Upper lobe of left lung (tissue), 6 donors: ENCODE measurements at regions not wholly inside any gene's neighbourhood (a gene's known extent, or its start where the extent isn't known, plus 50 kb on each side); places are given as distances from the start of the nearest gene placed in this dataset.
"Not testable (repeated sequence)": the region's sequence is repeated elsewhere in the genome, so short reads cannot be mapped to it uniquely, and the experiment has no call there.

Source experiments
- ATAC-seq, 2 donors: fragments of 200-7000 bp; cut with Tn5 transposase; one replicate each; pipeline ENCODE4 v1.9.1; 2022; ENCODE audit warnings: mild to moderate bottlenecking in 2 of 2, moderate library complexity in 2 of 2; ENCODE audit not compliant: low FRiP score in 2 of 2
- DNase-seq, 2 donors: peaks; one replicate each; pipeline ENCODE4 v3.0.0-alpha.2; 2019 to 2020
- H3K27ac ChIP-seq, 4 donors: fragments of 200-600 bp; sonication (generic); one replicate each; pipeline ENCODE4 v1.5.1; 2016 to 2019
- H3K27me3 ChIP-seq, 4 donors: fragments of 200-600 bp; sonication (generic); one replicate each; pipeline ENCODE4 v1.5.1; 2017 to 2019
- H3K36me3 ChIP-seq, 4 donors: fragments of 200-600 bp; sonication (generic); one replicate each; pipeline ENCODE4 v1.5.1; 2016 to 2019
- H3K4me1 ChIP-seq, 4 donors: fragments of 200-600 bp; sonication (generic); one replicate each; pipeline ENCODE4 v1.5.1; 2018 to 2019
- H3K4me3 ChIP-seq, 4 donors: fragments of 200-600 bp; sonication (generic); one replicate each; pipeline ENCODE4 v1.5.1; 2017 to 2019; ENCODE audit warnings: mild to moderate bottlenecking in 2 of 4, moderate library complexity in 1 of 4
- H3K9me3 ChIP-seq, 4 donors: fragments of 200-600 bp; sonication (generic); one replicate each; pipeline ENCODE4 v1.5.1; 2018 to 2019
- CTCF ChIP-seq, 6 experiments: fragments of 450-650 bp in 4 of 6; fragments of 200-600 bp in 2 of 6; sonication (generic) in 2 of 6; IDR thresholded peaks; one replicate each; pipeline ENCODE4 v1.5.1; 2016 to 2019; ENCODE audit warnings: antibody characterized with exemption in 6 of 6
- EP300 ChIP-seq, 4 donors: sonication (generic); formaldehyde crosslinking; IDR thresholded peaks; one replicate each; pipeline ENCODE4 v1.5.1; 2017; ENCODE audit warnings: antibody characterized with exemption in 4 of 4, control low read depth in 2 of 4
- POLR2A ChIP-seq, 4 donors: fragments of 450-650 bp; IDR thresholded peaks; one replicate each; pipeline ENCODE4 v1.5.1; 2016 to 2017; ENCODE audit warnings: antibody characterized with exemption in 4 of 4, mild to moderate bottlenecking in 2 of 4
- POLR2AphosphoS5 ChIP-seq, 2 donors: sonication (generic); formaldehyde crosslinking; IDR thresholded peaks; one replicate each; pipeline ENCODE4 v1.5.1; 2017; ENCODE audit warnings: antibody characterized with exemption in 2 of 2
- WGBS, 2 donors: methylation state at CpG; one replicate each; pipeline ENCODE4 v1.1.5; 2017 to 2018; 5-methylcytosine and 5-hydroxymethylcytosine counted together
- donor health status: DM: no; HTN: no; CAD: no; lungs with moderate emphysema.
- donor health status: DM: no; HTN: yes; CAD: no; lungs with severe emphysema.

GRCh38 chr6:27599859-27600532 is 127.1 kb upstream of the ZNF184 start:
- peaks cover 0 to 4% (median 0%) of the 10 kb centered on the region in 4 donors for H3K4me1 ChIP-seq
- TF ChIP-seq POLR2AphosphoS5 (IDR thresholded peaks at IDR 0.05) (no peak), POLR2A (IDR thresholded peaks at IDR 0.05) (no peak)
- H3K27ac ChIP-seq, result no peak overlapping the region
- ATAC-seq (no peak), DNase-seq (peak in 1 of 2 donors; percentile 53)
- H3K36me3 ChIP-seq, result no peaks in the 10 kb centered on the region
- H3K9me3 ChIP-seq, result peaks cover 0 to 5% (median 1%) of the 10 kb centered on the region in 4 donors
- 87% methylated on average over 19 of the region's 19 CpGs for WGBS, 2 donors
- H3K4me3 ChIP-seq, result no peak overlapping the region
- H3K27me3 ChIP-seq, result peaks cover 0 to 18% (median 5%) of the 10 kb centered on the region in 4 donors

DNA sequence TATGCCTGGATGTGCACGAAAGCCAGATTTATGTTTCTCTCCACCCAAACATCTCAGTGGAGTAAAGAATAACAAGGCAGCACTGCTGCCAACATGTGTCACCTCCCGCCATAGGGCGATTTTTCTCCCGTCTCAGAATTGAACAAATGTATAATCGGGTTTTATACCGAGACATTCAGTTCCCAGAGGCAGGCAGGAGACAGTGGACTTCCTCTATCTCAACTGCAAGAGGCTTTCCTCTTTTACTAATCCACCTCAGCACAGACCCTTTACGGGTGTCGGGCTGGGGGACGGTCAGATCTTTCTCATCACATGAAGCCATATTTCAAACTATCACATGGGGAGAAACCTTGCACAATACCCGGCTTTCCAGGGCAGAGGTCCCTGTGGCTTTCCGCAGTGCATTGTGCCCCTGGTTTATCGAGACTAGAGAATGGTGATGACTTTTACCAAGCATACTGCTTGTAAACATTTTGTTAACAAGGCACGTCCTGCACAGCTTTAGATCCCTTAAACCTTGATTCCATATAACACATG is 124.2 kb upstream of the ZNF184 start:
- not testable (repeated sequence) for H3K4me1 ChIP-seq, H3K36me3 ChIP-seq, H3K9me3 ChIP-seq, H3K4me3 ChIP-seq, DNase-seq, H3K27ac ChIP-seq, ATAC-seq
- peaks cover 0 to 19% (median 8%) of the 10 kb centered on the region in 4 donors for H3K27me3 ChIP-seq
- 68 to 76% methylated on average over 12 to 13 of the region's 13 CpGs for WGBS, 2 donors

DNA sequence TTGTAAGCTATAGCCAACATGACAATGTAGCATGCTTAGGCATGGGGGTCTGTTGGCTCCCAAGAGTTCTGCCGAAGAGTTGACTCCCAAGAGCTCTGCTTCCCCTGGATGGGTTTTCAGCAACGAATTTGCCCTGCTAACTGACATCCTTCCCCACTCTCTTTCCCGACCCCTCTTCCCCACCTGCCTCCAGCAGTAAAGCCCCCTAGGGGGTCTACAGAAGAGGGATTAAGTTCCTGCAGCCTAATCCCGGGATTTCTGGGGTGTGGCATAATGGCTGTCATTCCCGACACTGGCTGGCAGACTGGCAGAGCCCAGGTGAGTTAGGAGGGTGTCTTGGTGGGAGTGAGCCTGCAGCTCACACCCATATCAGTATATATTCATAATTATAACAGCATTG is 121.0 kb upstream of the ZNF184 start:
- 12 to 23% methylated on average over 5 of the region's 5 CpGs for WGBS, 2 donors
- peaks cover 0 to 14% (median 7%) of the 10 kb centered on the region in 4 donors for H3K27me3 ChIP-seq
- ATAC-seq (no peak), DNase-seq (no peak)
- no peak overlapping the region for H3K27ac ChIP-seq
- no peak overlapping the region for H3K4me3 ChIP-seq
- TF ChIP-seq EP300 (IDR thresholded peaks at IDR 0.05) (no peak), CTCF (IDR thresholded peaks at IDR 0.05) (no peak), POLR2AphosphoS5 (IDR thresholded peaks at IDR 0.05) (no peak), POLR2A (IDR thresholded peaks at IDR 0.05) (no peak)
- no peaks in the 10 kb centered on the region for H3K9me3 ChIP-seq
- H3K36me3 ChIP-seq, result no peaks in the 10 kb centered on the region
- H3K4me1 ChIP-seq, result peaks cover 0 to 6% (median 1%) of the 10 kb centered on the region in 4 donors

DNA sequence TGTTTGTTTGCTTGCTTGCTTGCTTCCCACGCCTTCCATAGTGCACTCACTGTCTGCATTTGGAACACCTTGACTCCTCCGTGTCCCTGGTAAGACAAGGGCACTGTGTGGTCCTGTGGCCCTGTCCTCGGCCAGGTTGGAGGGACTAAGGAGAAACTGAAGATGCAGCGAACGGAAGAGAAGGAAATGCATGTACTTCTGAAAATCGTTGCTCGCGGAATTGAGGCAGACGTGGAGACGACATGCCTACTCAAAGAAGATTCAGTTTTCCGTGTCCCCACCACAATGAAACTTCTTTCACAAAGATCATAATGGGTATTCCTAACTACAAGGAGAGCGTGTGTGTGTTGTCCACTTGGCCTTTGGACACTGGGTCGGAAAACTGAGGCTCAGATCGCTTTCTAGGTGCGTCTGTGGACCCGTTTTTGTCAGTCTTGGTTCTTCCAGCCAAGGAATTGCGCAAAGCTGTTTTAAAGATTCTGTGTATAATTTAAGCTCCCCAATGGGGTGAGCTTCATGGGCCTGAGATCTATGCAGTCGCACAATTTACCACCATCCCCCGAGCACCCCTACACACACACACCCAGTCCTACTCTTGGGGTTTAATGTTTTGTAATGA is 120.4 kb upstream of the ZNF184 start:
- H3K27me3 ChIP-seq, result peaks cover 0 to 14% (median 7%) of the 10 kb centered on the region in 4 donors
- WGBS, 2 donors, result 12 to 19% methylated on average over 19 of the region's 19 CpGs

GRCh38 chr6:27592481-27593199 is 119.7 kb upstream of the ZNF184 start:
- H3K4me1 ChIP-seq, result peaks cover 0 to 6% (median 1%) of the 10 kb centered on the region in 4 donors
- H3K27ac ChIP-seq, result no peak overlapping the region
- DNase-seq, result no peak
- H3K9me3 ChIP-seq, result no peaks in the 10 kb centered on the region
- TF ChIP-seq CTCF (IDR thresholded peaks at IDR 0.05), result no peak
- TF ChIP-seq POLR2AphosphoS5 (IDR thresholded peaks at IDR 0.05), result no peak
- TF ChIP-seq POLR2A (IDR thresholded peaks at IDR 0.05), result no peak
- TF ChIP-seq EP300 (IDR thresholded peaks at IDR 0.05), result no peak
- no peaks in the 10 kb centered on the region for H3K36me3 ChIP-seq
- ATAC-seq, result no peak
- H3K27me3 ChIP-seq, result peaks cover 0 to 14% (median 7%) of the 10 kb centered on the region in 4 donors
- no peak overlapping the region for H3K4me3 ChIP-seq
- 6% methylated on average over 22 of the region's 22 CpGs for whole genome bisulfite sequencing, 2 donors

More for the DNA sequence above, 120.4 kb upstream of the ZNF184 start:
- no peak for ATAC-seq
- H3K27ac ChIP-seq, result no peak overlapping the region
- no peak for DNase-seq
- no peaks in the 10 kb centered on the region for H3K9me3 ChIP-seq
- H3K36me3 ChIP-seq, result no peaks in the 10 kb centered on the region
- TF ChIP-seq EP300 (IDR thresholded peaks at IDR 0.05), result no peak
- H3K4me3 ChIP-seq, result no peak overlapping the region
- H3K4me1 ChIP-seq, result peaks cover 0 to 6% (median 1%) of the 10 kb centered on the region in 4 donors
